HPDE6-E6E7 (cell line): ENCODE measurements at regions not wholly inside any gene's neighbourhood (a gene's known extent, or its start where the extent isn't known, plus 50 kb on each side); places are given as distances from the start of the nearest gene placed in this dataset.
"Not testable (repeated sequence)": the region's sequence is repeated elsewhere in the genome, so short reads cannot be mapped to it uniquely, and the experiment has no call there.

Experiments used
- DNase-seq: peaks from one replicate; pipeline ENCODE4 v3.0.0; 2011; ENCODE audit warnings: missing footprints; ENCODE audit errors: extremely low spot score

DNA sequence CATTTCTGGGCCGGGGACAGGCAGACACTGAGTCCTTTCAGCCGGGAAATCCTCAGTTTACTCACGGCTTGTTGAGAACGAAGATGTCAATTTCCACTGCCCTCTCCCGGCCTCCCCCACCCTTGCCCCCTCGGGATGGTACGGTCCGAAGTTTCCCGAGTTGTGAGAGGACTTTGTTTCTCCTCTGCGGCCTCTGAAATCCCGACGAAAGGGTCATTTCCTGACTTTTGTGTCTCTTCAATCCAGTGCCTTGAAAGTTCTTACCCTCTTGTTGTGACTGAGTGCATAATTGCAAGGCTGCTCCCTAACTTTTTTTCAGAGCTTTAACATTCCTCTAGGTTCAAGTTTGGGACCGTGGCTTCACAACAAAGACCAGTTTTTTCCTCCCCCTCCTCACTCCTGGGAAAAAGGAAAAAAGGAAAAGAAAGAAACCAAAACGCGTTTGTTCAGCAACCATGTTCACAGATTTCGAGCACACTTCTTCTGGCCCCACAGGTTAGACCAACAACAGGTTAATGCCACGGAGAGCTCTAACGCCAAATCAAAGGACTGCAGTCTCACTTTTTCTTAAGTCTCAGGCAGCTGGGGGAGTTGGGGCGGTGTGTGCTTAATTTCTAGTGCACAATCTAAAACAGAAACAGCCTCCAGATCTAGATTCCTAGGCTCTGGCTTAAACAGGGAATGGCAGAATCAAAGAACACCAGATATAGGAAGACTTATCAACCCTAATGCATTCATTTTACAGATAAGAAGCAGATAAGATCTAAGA lies 138.9 kb downstream of the TMCO5A start:
- no peak for DNase-seq

- DNase-seq = no peak
Observed at GRCh38 chr15:38074029-38074428, 139.6 kb downstream of the TMCO5A start.

DNA sequence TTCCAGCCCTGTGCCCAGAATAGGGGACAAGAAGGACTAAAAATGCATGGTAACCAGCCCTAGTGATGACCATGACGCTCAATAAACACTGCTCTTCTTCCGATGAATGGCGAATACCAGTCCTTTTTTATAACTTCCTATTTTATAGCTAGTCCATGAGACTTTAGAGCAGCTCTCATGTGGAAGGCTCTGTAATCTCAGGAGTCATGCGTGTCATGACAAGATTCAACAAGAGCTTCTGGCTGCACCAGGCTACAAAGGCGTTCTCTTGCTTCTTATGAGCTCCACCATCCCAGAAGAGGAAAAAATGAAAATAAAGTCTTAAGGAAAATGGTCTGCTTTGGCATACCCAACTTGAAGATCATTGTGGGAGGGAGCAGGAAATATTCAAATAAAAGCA lies 141.0 kb downstream of the TMCO5A start:
- DNase-seq = no peak

- DNase-seq = no peak
Observed at GRCh38 chr15:38076786-38077185, 142.3 kb downstream of the TMCO5A start.

GRCh38 chr15:38079236-38079635 lies 144.8 kb downstream of the TMCO5A start:
- no peak for DNase-seq

GRCh38 chr15:38080651-38081275 lies 146.3 kb downstream of the TMCO5A start:
- DNase-seq = no peak

DNA sequence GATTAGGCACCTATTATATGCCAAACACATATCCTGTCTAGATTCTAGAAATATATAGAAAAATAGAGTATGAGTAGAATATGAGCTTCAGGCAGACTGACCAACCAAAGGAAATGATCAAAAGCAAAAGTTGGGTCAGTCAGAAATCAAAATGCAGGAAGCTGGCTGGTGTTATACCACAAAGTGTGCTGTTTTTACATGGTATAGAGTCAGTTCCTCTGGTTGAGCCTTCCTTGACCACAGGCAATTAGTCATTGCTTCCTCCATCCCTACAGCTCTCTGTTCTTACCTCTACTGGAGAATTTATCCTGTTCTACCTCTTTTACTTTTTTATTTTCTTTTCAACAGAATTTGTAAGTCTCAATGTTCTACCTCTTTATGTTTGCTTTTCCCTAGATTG lies 149.8 kb downstream of the TMCO5A start:
- DNase-seq = no peak

GRCh38 chr15:38085114-38085513 lies 150.7 kb downstream of the TMCO5A start:
- no peak for DNase-seq

DNA sequence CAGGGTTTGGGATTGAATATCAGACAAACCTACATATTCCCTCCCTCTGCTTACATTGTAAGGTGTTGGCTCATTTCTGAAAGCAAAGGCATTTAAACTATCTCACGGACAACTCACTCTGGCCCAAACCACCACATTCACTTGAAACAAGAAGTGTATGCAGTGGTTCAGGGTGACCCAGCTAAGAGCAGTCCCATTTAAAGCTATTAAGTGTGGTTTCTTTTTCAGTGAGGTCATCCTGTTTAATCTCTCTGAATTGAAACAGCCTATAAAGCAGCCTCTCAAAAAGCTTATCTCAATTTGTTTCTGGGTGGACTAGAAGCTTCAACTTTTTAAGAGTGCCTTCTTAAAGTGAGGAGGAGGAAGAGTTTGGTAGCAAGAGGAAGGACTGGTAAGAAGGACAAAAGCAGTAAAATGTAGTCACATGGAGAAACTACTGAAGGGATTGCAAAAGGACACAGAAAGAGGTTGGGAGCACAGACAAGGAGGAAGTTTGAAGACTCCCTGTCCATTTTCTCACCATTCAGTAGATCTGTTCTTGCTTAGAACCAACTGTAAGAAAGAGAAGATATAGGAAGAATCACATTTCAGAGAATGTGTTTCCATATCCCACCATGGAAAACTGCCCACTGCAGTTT lies 151.6 kb downstream of the TMCO5A start:
- DNase-seq = no peak

- no peak for DNase-seq
Observed at GRCh38 chr15:38086611-38087010, 152.2 kb downstream of the TMCO5A start.

DNA sequence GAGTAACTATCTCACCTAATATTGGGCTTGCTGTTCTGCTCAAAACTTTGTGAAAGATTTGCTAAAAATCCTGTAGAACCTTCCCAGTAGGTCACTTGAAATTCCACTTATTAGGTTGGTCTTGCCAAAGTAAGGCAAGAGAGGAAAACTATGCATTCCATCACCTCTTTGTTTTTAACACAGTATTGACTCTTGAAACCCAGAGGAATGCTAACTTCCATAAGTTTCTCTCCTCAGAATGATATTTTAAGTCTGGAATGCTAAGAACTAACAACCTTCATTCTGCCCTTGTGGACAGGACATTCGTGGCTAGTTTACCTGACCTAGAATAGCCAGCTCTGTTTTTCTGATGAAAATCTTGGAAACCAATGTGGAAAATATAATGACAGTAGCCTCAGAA lies 154.5 kb downstream of the TMCO5A start:
- DNase-seq = no peak

DNA sequence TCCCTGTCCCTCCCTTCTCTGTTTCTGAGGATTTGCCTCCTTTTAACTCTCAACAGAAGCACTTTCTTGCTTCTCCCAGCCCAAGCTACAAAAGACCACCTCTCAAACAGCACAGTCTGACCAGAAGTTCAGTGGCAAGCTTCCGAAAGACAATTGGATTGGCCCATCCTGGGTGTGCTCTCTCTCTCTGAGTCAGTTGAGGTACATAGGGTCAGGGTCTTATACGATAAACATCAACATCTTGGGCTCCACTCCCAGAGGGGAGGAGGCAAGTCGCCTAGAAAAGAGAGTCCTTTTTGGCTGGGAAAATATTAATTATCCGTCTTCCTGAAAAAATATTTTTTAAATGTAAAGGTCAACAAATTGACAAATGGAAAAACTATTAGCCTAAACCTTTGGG lies 155.8 kb downstream of the TMCO5A start:
- DNase-seq = no peak

- no peak for DNase-seq
Observed at GRCh38 chr15:38090678-38091077, 156.2 kb downstream of the TMCO5A start.

- DNase-seq = no peak
Observed at GRCh38 chr15:38091078-38091645, 156.7 kb downstream of the TMCO5A start.

DNA sequence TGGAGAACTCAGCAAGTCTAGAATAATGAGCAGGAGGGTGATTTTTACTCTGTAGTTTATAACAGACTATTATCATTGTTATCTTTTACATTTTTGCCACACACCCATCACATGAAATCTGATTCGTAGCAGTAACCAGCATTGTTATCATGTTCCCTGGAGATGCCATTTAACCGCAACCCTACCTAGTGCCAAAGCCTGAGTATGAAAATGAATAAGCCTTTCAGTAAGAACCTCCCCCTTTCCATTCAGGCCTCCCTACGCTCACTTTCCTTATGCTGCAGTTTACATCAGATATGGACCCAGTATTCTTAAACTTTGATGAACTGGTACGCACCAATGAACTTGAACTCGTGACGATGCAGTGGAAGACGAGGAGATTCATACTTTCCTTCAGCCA lies 158.7 kb upstream of the SPRED1 start:
- DNase-seq = no peak

GRCh38 chr15:38102972-38103371 lies 149.7 kb upstream of the SPRED1 start:
- no peak for DNase-seq

GRCh38 chr15:38103564-38103963 lies 149.1 kb upstream of the SPRED1 start:
- no peak for DNase-seq

DNA sequence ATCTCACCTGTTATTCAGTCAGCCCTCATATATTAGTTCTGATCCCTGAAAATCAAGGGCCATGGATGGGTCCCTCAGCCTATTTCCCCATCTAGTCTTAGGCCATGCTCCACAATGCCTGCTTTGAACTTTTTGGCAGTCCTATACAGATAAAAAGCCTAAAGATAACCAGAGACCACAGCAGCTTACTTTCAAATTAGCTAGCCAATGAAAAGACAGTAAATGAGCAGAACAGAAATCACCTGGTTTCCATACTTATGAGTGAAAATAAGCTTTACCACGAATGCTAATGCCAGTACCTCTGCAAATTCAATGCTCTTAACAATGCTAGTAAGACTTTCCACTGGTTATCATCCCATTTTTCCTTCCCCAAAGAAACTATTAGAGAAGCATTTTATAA lies 141.6 kb upstream of the SPRED1 start:
- DNase-seq = no peak

- no peak for DNase-seq
Observed at GRCh38 chr15:38112406-38112805, 140.2 kb upstream of the SPRED1 start.

- DNase-seq = no peak
Observed at GRCh38 chr15:38115121-38115520, 137.5 kb upstream of the SPRED1 start.

DNA sequence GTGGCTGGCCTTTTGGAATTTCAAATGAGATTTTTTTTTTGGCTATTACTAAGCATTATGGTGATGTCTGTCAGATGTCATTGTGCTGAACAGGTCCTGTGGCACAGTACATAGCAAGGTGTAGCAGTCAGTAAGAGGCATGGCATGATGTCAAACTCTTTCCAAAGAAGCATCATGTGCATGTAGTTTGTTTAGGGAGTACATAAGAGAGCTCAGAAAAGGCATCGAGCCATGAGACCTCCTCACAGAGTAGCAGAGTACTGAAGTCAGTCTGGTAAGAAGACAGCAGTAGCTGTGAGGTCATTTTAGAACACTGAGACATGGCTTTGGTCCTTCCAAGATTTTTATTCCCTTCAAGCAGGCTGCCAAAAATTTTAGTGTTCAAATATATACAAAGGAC lies 134.9 kb upstream of the SPRED1 start:
- no peak for DNase-seq

DNA sequence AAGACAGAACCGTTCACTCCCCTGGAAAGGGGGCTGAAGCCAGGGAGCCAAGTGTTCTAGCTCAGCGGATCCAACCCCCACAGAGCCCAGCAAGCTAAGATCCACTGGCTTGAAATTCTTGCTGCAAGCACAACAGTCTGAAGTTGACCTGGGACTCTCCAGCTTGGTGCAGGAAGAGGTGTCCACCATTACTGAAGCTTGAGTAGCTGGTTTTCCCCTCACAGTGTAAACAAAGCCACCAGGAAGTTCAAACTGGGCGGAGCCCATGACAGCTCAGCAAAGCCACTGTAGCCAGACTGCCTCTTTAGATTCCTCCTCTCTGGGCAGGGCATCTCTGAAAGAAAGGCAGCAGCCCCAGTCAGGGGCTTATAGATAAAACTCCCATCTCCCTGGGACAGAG lies 132.8 kb upstream of the SPRED1 start:
- not testable (repeated sequence) for DNase-seq

DNA sequence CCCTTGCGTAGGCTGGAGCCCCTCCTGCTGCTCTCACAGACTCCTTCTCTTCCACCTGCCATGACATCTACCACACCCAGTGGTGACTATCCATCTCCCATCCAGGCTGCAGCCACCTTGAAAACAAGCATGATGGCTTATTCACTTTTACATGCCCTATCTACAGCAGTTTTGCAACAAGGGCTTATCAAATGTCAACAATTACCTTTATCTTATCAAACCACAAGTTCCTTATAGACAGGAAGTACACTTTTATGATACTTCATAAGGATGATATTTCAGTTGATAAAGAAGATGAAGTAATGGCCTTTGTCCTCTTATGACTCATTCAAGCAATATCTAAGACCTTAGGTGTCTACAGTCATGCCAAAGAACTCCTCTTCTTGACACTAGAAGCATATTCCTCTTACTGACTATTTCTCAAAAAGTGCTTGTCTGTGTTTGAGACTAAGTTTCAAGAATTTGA lies 125.3 kb upstream of the SPRED1 start:
- no peak for DNase-seq
